NT2/D1 (cell line): ENCODE measurements at regions not wholly inside any gene's neighbourhood (a gene's known extent, or its start where the extent isn't known, plus 50 kb on each side); places are given as distances from the start of the nearest gene placed in this dataset.
A peak's percentile ranks its signal among the peaks of the same experiment; 100 is the strongest.

ENCODE experiments used
- DNase-seq: peaks from one replicate; pipeline ENCODE4 v3.0.0-alpha.2; 2011; ENCODE audit warnings: low read depth, low spot score
- H3K27me3 ChIP-seq: 2 replicates; pipeline ENCODE4 v1.6.0; 2011; ENCODE audit warnings: mild to moderate bottlenecking; ENCODE audit not compliant: insufficient read length, insufficient read depth
- H3K36me3 ChIP-seq: 2 replicates; pipeline ENCODE4 v1.6.1; 2011; ENCODE audit warnings: mild to moderate bottlenecking, low read length, mixed read lengths; ENCODE audit not compliant: insufficient read depth, insufficient read length
- H3K4me1 ChIP-seq: 2 replicates; pipeline ENCODE4 v1.5.1; 2011; ENCODE audit not compliant: insufficient read depth, insufficient read length
- H3K4me3 ChIP-seq: 2 replicates; pipeline ENCODE4 v1.5.1; 2011; ENCODE audit warnings: low read depth; ENCODE audit not compliant: insufficient read length
- H3K9ac ChIP-seq: 2 replicates; pipeline ENCODE4 v1.6.0; 2011; ENCODE audit warnings: low read depth; ENCODE audit not compliant: insufficient read length
- H3K9me3 ChIP-seq: 2 replicates; pipeline ENCODE4 v1.5.1; 2011; ENCODE audit warnings: mild to moderate bottlenecking, low read length; ENCODE audit not compliant: insufficient read depth
- SUZ12 ChIP-seq: IDR thresholded peaks from 2 replicates; pipeline ENCODE4 v1.6.1; 2011; ENCODE audit not compliant: insufficient read length, insufficient read depth; ENCODE audit errors: extremely low read depth
- YY1 ChIP-seq: IDR thresholded peaks from 2 replicates; pipeline ENCODE4 v1.6.1; 2011; ENCODE audit not compliant: insufficient read length, insufficient read depth
- ZNF274 ChIP-seq: IDR thresholded peaks from 2 replicates; pipeline ENCODE4 v1.6.1; 2011; ENCODE audit warnings: mild to moderate bottlenecking, low read depth, low read length

DNA sequence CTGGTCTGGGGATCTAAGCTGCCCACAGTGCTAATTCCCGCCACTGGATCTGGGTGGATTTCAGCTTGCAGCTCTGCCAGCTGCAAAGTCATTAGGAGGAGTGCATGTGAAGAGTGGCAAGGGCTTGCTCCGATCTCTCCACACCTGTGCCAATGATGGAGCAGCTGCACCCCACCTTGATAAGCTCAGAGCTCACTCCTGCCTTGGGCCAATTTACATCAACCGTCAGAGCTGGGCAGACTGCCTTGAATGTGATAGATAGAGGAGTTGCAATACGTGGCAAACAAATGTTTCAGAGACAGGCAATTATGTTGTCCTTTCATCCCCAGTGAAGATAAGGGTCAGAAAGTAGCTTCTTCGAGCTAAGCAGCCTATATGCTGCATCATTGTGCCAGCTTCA lies 379.9 kb downstream of the SH2D4B start:
- Histone ChIP-seq H3K9me3 (no peaks in the 10 kb centered on the region), H3K36me3 (no peaks in the 10 kb centered on the region), H3K27me3 (no peaks in the 10 kb centered on the region), H3K9ac (no peak overlapping the region), H3K4me3 (no peak overlapping the region), H3K4me1 (no peaks in the 10 kb centered on the region)
- TF ChIP-seq ZNF274: no peak
- no peak for TF ChIP-seq SUZ12
- no peak for TF ChIP-seq YY1
- no peak for DNase-seq

DNA sequence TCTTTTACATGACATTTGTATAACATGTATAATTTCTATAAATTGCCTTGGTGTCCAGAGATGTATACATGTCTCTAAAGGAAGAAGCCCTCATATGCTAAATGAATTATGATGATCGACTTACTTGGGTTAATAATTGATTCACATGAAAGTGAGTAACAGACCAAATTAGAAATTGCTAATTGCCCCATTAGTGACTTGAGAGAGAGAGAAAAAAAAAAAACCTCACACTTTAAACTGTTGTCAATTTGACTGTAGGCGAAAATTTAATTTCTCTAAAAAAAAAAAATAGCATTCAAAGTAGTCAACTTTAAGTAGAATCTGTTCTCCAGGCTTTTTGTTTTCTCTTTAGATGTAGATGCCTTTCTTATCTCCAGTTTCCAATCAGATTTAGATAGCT lies 383.3 kb downstream of the SH2D4B start:
- H3K4me3 ChIP-seq: no peak overlapping the region
- TF ChIP-seq YY1 (no peak), SUZ12 (no peak), ZNF274 (no peak)

DNA sequence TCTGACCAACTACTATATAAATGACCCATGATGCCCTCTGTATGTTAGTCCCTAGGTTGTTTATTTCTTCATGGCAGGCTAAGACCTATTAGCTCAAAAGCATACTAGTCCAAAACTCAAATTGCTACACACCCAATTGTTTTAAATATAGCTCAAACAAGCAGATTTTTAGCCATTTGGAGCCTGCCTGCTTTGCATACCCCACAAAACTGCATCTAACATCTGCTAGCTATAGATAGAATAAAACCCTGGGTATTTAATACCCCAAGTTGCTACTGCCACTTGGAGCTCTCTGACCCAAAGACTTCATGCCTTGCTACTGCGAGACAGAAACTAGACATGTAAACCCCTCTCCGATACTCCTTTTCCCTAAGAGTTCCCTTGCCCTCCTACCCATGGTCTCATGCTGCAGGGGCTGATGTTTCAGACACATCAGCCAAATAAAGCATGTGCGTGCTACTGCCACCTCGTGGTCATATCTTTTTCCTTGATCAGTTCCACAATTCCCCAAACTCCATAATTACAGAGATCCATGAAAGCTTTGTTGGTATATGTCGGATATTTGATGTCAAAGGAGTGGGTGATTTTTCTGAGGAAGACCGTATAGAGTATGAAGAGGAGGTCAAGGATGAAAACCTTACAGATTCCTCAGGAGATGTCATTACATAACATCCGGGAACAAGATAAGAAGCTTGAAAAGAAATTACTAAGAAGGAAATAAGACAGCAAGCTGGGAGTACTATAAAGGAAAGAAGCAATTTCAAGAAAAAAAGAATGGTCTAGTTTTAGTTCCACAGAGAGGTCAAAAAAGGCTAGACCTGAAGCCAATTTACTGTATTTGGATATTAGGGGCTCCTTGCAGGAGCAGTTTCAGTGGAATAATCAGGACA lies 386.6 kb downstream of the SH2D4B start:
- no peak overlapping the region for H3K4me3 ChIP-seq
- peak; percentile 35 for DNase-seq
- TF ChIP-seq SUZ12 (no peak), YY1 (no peak), ZNF274 (no peak)

More for the DNA sequence above, 383.3 kb downstream of the SH2D4B start:
- H3K36me3 ChIP-seq: no peaks in the 10 kb centered on the region
- DNase-seq: no peak
- no peaks in the 10 kb centered on the region for H3K27me3 ChIP-seq
- no peak overlapping the region for H3K9ac ChIP-seq
- H3K9me3 ChIP-seq: no peaks in the 10 kb centered on the region
- H3K4me1 ChIP-seq: no peaks in the 10 kb centered on the region

DNA sequence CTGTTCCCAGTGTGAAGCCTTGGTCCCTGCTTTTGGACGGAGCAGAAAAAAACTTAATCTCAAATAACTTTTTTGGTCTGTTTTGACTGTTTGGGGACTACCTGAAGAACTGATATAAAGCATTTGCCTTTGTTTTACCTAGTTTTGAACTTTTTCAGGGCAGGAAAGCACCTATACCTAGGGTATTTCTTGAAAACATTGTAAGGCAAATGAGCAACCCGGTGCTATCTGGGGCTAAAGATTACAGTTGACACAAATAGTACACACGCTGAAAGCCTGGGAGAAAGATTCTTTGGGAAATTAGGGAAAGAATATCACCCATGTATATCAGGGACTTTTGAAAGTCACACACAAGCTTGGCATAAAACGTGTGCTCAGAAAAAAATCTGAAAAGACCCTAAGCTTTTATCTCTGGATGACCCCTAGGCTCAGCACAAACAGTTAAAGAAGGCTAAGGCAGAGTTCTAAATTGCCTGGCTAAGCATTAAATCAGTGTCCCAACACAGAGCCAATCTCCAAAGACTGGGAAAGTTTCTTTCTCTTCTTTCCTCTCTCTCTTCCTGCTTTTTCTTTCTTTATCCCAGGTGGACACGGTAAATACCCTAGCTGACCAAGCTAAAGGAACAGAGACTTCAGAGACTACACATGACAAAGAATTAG lies 389.8 kb downstream of the SH2D4B start:
- Histone ChIP-seq H3K36me3 (no peaks in the 10 kb centered on the region), H3K9me3 (no peaks in the 10 kb centered on the region), H3K4me3 (no peak overlapping the region), H3K4me1 (no peaks in the 10 kb centered on the region), H3K9ac (no peak overlapping the region), H3K27me3 (no peaks in the 10 kb centered on the region)
- TF ChIP-seq SUZ12 (no peak), YY1 (no peak), ZNF274 (no peak)
- no peak for DNase-seq

More for the DNA sequence above, 386.6 kb downstream of the SH2D4B start:
- Histone ChIP-seq H3K9me3 (no peaks in the 10 kb centered on the region), H3K36me3 (no peaks in the 10 kb centered on the region), H3K4me1 (no peaks in the 10 kb centered on the region), H3K9ac (no peak overlapping the region), H3K27me3 (no peaks in the 10 kb centered on the region)

DNA sequence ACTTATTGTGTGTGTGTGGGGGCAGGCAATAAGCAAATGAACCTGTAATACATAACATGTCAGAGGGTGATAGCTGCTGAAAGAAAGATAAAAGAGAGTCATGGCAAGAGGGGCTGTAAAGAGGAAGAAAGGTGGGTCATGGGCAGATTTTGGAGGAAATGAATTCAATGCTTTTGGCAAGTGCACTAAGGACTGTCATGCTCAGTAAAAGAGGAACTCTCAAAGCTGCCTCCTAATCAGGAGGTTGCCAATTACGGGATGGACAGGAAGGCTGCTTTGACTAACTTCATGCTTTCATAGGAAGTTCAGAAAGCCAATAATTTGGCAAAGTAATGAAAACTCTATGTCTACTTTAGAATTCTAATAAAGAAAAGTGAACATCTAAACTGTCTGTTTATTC lies 401.2 kb downstream of the SH2D4B start:
- no peaks in the 10 kb centered on the region for H3K27me3 ChIP-seq
- H3K9ac ChIP-seq: no peak overlapping the region
- no peaks in the 10 kb centered on the region for H3K9me3 ChIP-seq
- TF ChIP-seq YY1 (no peak), SUZ12 (no peak), ZNF274 (no peak)
- no peaks in the 10 kb centered on the region for H3K4me1 ChIP-seq
- H3K36me3 ChIP-seq: no peaks in the 10 kb centered on the region
- no peak overlapping the region for H3K4me3 ChIP-seq
- no peak for DNase-seq

DNA sequence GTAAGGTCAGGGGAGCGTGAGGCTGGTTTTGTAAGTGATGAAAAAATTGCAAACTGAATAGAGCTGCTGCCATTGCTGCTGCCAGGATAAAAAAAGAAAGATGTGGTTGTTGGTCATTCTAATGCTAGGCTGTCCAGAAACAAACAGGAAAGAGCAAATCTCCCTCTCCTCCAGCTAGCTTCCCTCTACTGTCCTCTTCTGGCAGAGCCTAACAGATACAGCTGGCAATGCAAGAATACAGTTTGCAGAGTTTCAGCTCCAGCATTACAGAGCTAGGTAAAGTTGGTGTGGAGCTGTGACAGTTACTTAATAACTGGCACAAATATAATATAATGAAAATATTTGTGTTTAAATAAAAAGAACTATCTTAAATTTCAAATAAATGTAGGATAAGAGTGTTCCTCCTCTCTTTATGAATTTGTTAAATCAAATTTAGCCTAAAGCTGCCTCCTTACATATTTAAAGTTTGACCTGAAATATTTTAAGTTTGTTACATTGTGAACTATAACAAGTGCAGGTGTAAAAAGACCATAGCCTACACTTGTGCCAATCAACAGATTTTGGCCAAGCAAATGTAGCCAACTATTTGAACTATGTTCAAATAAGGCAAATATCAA lies 407.7 kb downstream of the SH2D4B start:
- H3K27me3 ChIP-seq: no peaks in the 10 kb centered on the region
- no peaks in the 10 kb centered on the region for H3K9me3 ChIP-seq
- TF ChIP-seq YY1: no peak
- TF ChIP-seq SUZ12: no peak
- TF ChIP-seq ZNF274: no peak
- no peak overlapping the region for H3K9ac ChIP-seq
- no peaks in the 10 kb centered on the region for H3K36me3 ChIP-seq
- H3K4me3 ChIP-seq: no peak overlapping the region
- peak; percentile 16 for DNase-seq
- H3K4me1 ChIP-seq: peaks cover 2% of the 10 kb centered on the region

DNA sequence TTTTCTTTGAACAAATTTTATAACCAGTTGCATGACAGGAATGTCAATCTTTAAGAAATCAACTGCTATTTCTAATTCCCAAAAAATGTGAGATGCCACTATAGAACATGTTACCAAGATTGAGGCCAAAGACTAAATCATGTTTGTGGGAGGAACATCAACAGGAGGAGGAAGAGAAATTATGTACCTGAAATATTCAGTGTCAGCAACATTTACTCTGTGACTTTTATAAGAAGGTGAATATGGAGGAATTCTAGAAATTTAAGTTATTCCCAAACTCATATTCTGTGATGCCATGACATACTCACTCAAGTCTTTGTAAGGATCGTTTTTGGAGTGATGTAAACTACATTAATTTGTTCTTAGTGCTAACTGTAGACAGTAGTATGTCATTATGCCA lies 408.4 kb downstream of the SH2D4B start:
- no peaks in the 10 kb centered on the region for H3K36me3 ChIP-seq
- no peak overlapping the region for H3K9ac ChIP-seq
- TF ChIP-seq SUZ12 (no peak), YY1 (no peak)
- H3K4me1 ChIP-seq: peaks cover 2% of the 10 kb centered on the region
- H3K4me3 ChIP-seq: no peak overlapping the region
- no peaks in the 10 kb centered on the region for H3K9me3 ChIP-seq
- DNase-seq: no peak
- H3K27me3 ChIP-seq: no peaks in the 10 kb centered on the region
